ENCODE measurements at regions not wholly inside any gene's neighbourhood (a gene's known extent, or its start where the extent isn't known, plus 50 kb on each side); places are given as distances from the start of the nearest gene placed in this dataset.

- no peak for DNase-seq (ENCODE audit: low read depth in 1 of 2, low spot score in 1 of 2)
- TF ChIP-seq JUND (IDR thresholded peaks at IDR 0.05; ENCODE audit: low read depth), result no peak
- in situ Hi-C loops (cut with HindIII; ENCODE audit: low pct_unique_long_range_greater_than_20kb, low sequenced_read_pairs), result no loop called here
These were observed 300.4 kb upstream of the RPS6KA3 start for GRCh38 chrX:20567108-20567507.

- DNase-seq (ENCODE audit: low read depth in 1 of 2, low spot score in 1 of 2), result peak in 1 of 2 experiments; percentile 16
- in situ Hi-C loops (cut with HindIII; ENCODE audit: low pct_unique_long_range_greater_than_20kb, low sequenced_read_pairs), result no loop called here
- no peak for TF ChIP-seq JUND (IDR thresholded peaks at IDR 0.05; ENCODE audit: low read depth)
These were observed 280.9 kb upstream of the RPS6KA3 start for GRCh38 chrX:20547611-20548051.

GRCh38 chrX:20545538-20545937 lies 278.8 kb upstream of the RPS6KA3 start:
- in situ Hi-C loops (cut with HindIII; ENCODE audit: low pct_unique_long_range_greater_than_20kb, low sequenced_read_pairs), result no loop called here
- no peak for DNase-seq (ENCODE audit: low read depth in 1 of 2, low spot score in 1 of 2)
- no peak for TF ChIP-seq JUND (IDR thresholded peaks at IDR 0.05; ENCODE audit: low read depth)

- no peak for TF ChIP-seq JUND (IDR thresholded peaks at IDR 0.05; ENCODE audit: low read depth)
- DNase-seq (ENCODE audit: low read depth in 1 of 2, low spot score in 1 of 2), result no peak
- in situ Hi-C loops (cut with HindIII; ENCODE audit: low pct_unique_long_range_greater_than_20kb, low sequenced_read_pairs), result no loop called here
These were observed 275.4 kb upstream of the RPS6KA3 start for GRCh38 chrX:20542072-20542471.

GRCh38 chrX:20538974-20539373 lies 272.3 kb upstream of the RPS6KA3 start:
- DNase-seq (ENCODE audit: low read depth in 1 of 2, low spot score in 1 of 2), result no peak
- in situ Hi-C loops (cut with HindIII; ENCODE audit: low pct_unique_long_range_greater_than_20kb, low sequenced_read_pairs), result no loop called here
- no peak for TF ChIP-seq JUND (IDR thresholded peaks at IDR 0.05; ENCODE audit: low read depth)

- TF ChIP-seq JUND (IDR thresholded peaks at IDR 0.05; ENCODE audit: low read depth), result no peak
- in situ Hi-C loops (cut with HindIII; ENCODE audit: low pct_unique_long_range_greater_than_20kb, low sequenced_read_pairs), result no loop called here
- DNase-seq (ENCODE audit: low read depth in 1 of 2, low spot score in 1 of 2), result no peak
These were observed 265.0 kb upstream of the RPS6KA3 start for GRCh38 chrX:20531667-20532066.

- no peak for TF ChIP-seq JUND (IDR thresholded peaks at IDR 0.05; ENCODE audit: low read depth)
- DNase-seq (ENCODE audit: low read depth in 1 of 2, low spot score in 1 of 2), result peak; percentile 11 to 64
- in situ Hi-C loops (cut with HindIII; ENCODE audit: low pct_unique_long_range_greater_than_20kb, low sequenced_read_pairs), result no loop called here
These were observed 263.8 kb upstream of the RPS6KA3 start for GRCh38 chrX:20530406-20530921.

GRCh38 chrX:20529711-20530110 lies 263.0 kb upstream of the RPS6KA3 start:
- DNase-seq (ENCODE audit: low read depth in 1 of 2, low spot score in 1 of 2), result no peak
- TF ChIP-seq JUND (IDR thresholded peaks at IDR 0.05; ENCODE audit: low read depth), result no peak
- in situ Hi-C loops (cut with HindIII; ENCODE audit: low pct_unique_long_range_greater_than_20kb, low sequenced_read_pairs), result no loop called here

GRCh38 chrX:20529301-20529700 lies 262.6 kb upstream of the RPS6KA3 start:
- TF ChIP-seq JUND (IDR thresholded peaks at IDR 0.05; ENCODE audit: low read depth), result no peak
- no peak for DNase-seq (ENCODE audit: low read depth in 1 of 2, low spot score in 1 of 2)
- in situ Hi-C loops (cut with HindIII; ENCODE audit: low pct_unique_long_range_greater_than_20kb, low sequenced_read_pairs), result no loop called here

GRCh38 chrX:20527558-20528011 lies 260.9 kb upstream of the RPS6KA3 start:
- in situ Hi-C loops (cut with HindIII; ENCODE audit: low pct_unique_long_range_greater_than_20kb, low sequenced_read_pairs), result no loop called here
- TF ChIP-seq JUND (IDR thresholded peaks at IDR 0.05; ENCODE audit: low read depth), result no peak
- DNase-seq (ENCODE audit: low read depth in 1 of 2, low spot score in 1 of 2), result peak; percentile 4 to 39

GRCh38 chrX:20527041-20527440 lies 260.3 kb upstream of the RPS6KA3 start:
- no peak for TF ChIP-seq JUND (IDR thresholded peaks at IDR 0.05; ENCODE audit: low read depth)
- in situ Hi-C loops (cut with HindIII; ENCODE audit: low pct_unique_long_range_greater_than_20kb, low sequenced_read_pairs), result no loop called here
- no peak for DNase-seq (ENCODE audit: low read depth in 1 of 2, low spot score in 1 of 2)

- in situ Hi-C loops (cut with HindIII; ENCODE audit: low pct_unique_long_range_greater_than_20kb, low sequenced_read_pairs), result no loop called here
- no peak for DNase-seq (ENCODE audit: low read depth in 1 of 2, low spot score in 1 of 2)
These were observed 257.1 kb upstream of the RPS6KA3 start for GRCh38 chrX:20523626-20524312.

GRCh38 chrX:20522420-20522819 lies 255.7 kb upstream of the RPS6KA3 start:
- in situ Hi-C loops (cut with HindIII; ENCODE audit: low pct_unique_long_range_greater_than_20kb, low sequenced_read_pairs), result no loop called here
- no peak for DNase-seq (ENCODE audit: low read depth in 1 of 2, low spot score in 1 of 2)
- no peak for TF ChIP-seq JUND (IDR thresholded peaks at IDR 0.05; ENCODE audit: low read depth)

More at GRCh38 chrX:20523626-20524312, 257.1 kb upstream of the RPS6KA3 start:
- no peak for TF ChIP-seq JUND (IDR thresholded peaks at IDR 0.05; ENCODE audit: low read depth)
